Body of pancreas (tissue), 4 donors: ENCODE measurements at regions not wholly inside any gene's neighbourhood (a gene's known extent, or its start where the extent isn't known, plus 50 kb on each side); places are given as distances from the start of the nearest gene placed in this dataset.

ENCODE experiments used
- POLR2A ChIP-seq, 3 donors: fragments of 450-650 bp; IDR thresholded peaks; one replicate each; pipeline ENCODE4 v1.6.1; 2016; ENCODE audit warnings: antibody characterized with exemption in 3 of 3, mild to moderate bottlenecking in 2 of 3
- TF ChIP-seq, protein P1 (sequence below), 7 experiments: fragments of 450-650 bp in 4 of 7; fragments of 200-600 bp in 3 of 7; sonication (generic) in 3 of 7; IDR thresholded peaks; one replicate each; pipeline ENCODE4 v1.5.1; 2016 to 2019; ENCODE audit warnings: antibody characterized with exemption in 7 of 7

DNA sequence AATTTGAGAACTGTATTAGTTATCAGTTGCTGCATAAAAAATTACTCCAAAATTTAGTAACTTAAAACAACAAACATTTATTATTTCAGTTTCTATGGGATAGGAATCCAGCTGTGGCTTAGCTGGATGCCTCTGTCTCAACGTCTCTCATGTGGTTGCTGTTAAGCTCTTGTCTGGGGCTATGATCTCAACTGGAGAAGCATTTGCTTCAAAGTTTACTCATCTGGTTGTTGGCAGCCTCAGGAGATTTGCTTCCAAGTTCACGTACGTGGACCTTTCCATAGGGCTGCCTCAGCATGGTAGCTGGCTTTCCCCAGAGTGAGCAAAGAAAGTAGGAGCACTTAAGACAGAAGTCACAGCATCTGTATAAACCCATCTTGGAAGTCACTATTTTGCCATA, 144.9 kb upstream of the SESN3 start:
- TF ChIP-seq, protein P1, sequence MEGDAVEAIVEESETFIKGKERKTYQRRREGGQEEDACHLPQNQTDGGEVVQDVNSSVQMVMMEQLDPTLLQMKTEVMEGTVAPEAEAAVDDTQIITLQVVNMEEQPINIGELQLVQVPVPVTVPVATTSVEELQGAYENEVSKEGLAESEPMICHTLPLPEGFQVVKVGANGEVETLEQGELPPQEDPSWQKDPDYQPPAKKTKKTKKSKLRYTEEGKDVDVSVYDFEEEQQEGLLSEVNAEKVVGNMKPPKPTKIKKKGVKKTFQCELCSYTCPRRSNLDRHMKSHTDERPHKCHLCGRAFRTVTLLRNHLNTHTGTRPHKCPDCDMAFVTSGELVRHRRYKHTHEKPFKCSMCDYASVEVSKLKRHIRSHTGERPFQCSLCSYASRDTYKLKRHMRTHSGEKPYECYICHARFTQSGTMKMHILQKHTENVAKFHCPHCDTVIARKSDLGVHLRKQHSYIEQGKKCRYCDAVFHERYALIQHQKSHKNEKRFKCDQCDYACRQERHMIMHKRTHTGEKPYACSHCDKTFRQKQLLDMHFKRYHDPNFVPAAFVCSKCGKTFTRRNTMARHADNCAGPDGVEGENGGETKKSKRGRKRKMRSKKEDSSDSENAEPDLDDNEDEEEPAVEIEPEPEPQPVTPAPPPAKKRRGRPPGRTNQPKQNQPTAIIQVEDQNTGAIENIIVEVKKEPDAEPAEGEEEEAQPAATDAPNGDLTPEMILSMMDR (IDR thresholded peaks at IDR 0.05), result no peak
- no peak for TF ChIP-seq POLR2A (IDR thresholded peaks at IDR 0.05)
